DMS79 (cell line): ENCODE measurements at regions not wholly inside any gene's neighbourhood (a gene's known extent, or its start where the extent isn't known, plus 50 kb on each side); places are given as distances from the start of the nearest gene placed in this dataset.

ENCODE experiments used
- DNase-seq: peaks from one replicate; lab custom pipeline; 2025; lab: John Stamatoyannopoulos, UW

DNA sequence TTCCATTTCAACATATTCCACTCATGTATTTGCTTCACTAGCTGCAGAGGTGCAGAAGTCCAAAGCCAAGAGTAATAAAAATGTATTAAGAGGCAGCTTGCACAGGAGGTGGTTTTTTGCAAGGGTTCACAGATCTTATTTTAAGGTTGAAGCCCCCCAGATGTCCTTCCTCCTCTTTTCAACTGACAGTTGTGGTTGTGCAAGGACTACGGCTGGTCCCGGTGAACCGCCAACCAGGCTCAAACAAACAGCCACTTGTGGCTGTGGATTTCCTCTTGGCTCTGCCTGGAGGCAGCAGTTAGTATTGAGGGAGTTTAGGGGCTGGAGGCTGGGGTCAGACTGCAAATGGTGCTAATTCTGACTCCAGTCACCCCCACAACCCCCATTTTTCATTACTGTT is 240.7 kb upstream of the TBC1D5 start:
- DNase-seq: no peak

DNA sequence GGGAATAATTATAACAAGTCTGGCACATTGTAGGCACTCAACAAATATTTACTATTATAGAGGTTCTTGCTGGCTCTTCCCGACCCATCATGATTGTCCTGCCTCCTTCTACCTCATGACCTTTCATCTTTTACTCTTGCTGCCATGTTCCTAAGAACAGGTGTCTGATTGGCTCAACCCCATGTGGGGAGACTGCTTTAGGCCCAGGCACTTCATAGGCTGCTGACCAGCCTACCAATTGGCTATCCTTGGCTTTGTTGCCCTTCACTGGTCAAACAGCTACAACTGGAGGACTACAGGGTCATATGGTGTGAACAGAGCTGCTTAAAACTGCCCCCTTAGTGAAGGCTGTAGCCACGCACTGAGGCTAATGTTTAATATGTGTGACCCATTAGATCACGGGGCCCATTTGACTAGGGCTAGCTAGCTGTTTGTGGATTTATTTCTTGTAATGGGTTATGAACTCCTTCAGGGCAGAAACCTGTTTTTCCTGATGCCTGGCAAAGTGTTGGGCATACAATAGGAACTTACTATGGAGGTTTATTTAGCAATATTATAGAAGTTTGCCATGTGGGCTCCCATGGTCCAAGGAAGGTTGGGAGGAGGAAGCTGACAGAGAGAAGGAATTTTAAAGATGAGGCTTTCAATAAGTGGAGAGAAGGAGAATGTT is 239.9 kb upstream of the TBC1D5 start:
- no peak for DNase-seq

DNA sequence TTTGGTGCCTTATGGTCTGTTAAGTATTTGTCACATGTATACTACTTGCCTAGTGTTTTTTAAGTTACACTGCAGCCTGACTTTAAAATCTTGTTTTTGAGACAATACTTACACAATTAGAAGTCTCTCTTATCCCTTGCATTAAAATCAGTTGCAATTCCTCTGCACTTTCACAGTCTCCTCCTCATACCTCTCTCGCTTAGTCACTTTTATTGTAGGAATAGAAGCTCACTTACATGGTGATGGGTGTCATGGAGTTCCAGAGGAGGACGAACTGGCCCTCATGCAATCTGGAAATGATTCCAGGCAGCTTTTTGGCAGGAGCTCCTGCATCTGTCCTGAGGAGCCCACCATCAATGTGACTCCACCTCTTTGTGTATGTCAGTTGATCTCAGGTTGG is 238.4 kb upstream of the TBC1D5 start:
- no peak for DNase-seq

DNA sequence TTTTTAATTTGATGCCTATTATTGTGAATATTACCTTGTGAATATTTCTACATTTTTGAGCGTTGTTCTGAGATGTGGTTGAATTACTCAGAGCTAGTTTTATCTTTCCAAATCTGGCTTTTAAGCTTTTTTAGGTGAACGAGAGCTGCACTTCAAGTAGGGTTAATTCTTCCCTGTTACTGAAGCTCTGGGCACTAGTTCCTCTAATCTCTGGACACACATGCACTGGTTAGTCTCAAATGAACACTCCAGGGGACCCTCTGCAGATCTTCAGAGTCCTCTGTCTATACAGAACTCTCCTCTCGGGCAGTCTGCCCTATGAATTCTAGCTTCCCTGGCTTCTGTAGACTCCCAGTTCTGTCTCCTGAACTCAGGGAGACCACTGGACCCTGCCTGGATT is 237.5 kb upstream of the TBC1D5 start:
- DNase-seq: no peak

DNA sequence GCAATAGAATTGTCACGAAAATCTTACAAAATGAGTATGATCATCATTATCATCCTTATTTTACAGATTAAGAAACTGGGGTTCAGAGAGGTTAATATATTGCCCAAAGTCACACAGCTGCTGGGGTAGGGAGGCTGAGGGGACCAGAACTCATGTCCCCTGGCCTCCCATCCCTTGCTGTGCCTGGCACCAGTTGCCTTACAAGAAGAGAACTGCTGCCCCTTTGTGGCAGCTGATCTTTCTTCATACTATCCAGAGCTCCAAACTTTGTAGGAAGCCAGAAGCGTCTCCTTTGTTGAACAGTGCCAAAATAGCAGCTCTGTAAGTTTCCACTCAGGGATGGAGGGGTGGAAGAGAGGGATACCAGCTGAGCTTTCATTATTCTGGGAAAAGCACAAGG is 236.8 kb upstream of the TBC1D5 start:
- no peak for DNase-seq

DNA sequence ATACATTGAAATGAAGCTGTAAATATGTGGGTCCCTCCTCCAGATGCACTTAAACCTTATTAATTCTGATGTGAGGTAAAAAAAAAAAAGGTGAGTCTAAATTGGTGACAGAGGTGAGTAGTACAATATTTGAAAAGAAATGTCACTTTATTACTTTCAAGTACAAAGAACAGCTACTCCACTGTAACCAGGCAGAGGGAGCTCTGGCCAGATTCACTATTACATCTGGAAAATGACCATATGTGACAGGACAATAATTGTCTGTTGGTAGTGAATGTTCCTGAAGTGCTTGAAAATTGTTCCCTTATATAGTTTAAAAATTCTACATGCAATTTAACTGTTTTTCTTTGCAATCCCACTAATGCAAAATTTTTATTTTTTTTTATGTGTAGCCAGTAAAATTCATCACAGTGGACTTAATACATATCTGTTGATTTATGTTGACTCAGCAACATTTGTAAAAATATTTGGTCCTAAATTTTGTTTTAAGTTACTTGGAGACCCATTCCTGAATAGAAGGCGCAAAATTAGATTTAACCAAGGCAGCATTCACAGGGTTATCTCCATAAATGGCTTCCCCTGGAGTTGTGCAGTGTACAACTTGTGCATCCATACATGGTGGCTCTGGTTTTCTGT is 231.9 kb upstream of the TBC1D5 start:
- DNase-seq: no peak

DNA sequence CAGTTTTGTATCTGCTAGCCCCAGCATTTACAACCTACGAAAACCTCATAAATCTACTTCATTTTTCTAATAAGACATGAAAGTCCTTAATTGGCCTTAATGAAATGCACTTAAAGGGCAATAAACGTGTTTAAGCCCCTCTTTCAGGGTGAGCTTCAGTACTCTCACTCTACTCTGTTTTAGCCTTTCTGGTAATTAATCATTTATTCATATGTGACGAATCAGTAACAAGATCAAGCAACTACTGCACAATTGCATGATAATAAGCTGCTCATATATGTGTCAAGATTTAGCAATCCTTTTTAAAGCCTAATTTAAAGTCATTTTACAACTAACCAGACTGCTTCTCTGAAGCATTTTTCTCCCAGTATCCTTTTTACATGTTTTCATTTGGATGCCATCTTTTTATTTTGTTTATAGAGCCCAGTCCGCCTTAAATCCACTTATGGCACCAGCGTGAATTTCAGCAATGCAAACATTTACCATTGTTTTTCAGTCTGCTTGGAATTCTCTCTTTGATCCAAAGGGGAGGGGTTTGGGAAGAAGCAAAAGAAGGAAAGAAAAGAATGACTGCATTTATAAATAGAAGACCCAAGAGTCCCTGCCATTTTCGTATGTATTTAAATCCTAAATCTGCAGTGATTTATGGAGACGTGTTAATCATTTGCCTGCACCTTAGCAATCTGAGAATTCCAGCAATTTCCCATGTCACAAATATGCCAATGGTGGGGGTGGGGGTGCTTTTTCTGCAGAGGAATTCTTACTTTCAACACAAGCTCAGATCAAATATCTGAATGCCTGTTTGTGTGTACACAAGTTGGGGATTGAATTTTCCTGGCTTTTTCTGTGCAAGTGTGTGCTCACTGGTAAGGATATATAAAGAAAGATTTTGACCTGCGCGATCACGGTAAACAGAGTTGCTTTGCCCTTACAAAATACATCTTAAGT is 230.8 kb upstream of the TBC1D5 start:
- DNase-seq: no peak

DNA sequence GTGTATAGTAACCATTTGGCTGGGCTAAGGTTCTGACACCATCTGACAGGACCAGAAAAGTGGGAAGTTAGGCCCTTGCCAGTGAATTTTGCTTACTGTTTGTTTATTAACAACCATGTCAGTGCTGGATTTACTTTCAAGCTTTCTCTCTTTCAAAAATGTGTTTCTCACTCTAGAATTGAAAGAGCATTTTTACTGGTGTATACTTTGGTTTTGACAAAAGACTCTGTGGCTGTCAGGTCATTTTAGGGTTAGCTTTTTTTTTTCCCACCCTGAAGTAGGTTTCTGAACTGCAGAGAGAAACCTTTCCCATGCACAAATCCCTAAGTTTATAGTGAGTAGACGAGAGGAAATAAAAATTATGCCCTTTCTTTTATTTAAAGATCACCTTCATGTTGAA is 230.0 kb upstream of the TBC1D5 start:
- DNase-seq: no peak

DNA sequence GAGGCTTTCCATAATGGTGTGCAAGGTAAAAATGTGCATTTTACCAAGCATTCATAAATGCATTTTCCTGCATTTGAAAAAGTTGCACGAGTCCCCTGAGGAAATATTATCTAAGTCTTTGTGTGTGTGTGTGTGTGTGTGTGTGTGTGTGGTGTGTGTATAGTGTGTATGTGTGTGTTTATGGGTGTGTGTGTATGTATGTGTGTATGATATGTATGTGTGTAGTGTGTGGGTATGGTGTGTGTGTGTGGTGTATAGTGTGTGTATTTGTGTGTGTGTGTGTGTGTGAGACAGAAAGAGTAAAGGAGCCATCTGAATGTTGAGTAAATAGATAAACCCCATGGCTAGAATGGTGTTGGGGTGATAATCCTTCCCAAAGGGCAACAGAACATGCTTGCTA is 229.6 kb upstream of the TBC1D5 start:
- no peak for DNase-seq

DNA sequence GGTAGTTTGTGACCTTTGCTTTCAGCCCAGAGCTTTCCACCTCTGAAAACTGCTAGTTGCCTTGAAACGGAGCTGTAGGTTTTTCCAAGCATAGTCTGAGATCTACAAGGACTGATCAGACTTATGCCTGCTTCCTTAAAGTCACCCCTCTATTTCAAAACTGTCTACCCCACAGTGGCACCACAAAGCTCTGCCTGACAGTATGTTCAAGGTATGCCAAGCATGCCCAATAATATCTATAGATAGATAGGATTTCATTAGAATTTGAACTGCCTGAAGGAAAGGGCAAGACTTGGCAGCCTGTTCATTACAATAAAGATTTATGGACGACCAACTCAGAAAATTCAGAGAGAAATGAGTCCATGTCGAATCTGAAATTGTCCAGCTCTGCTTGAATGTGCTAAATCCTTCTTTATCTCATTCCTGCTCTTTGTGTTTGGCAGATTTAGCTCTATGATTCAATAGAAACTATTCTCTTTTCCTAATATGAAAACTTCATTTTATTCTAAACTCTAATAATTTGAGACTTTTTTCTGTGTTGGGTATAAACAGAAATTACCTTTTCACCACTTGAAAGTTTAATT is 227.6 kb upstream of the TBC1D5 start:
- no peak for DNase-seq

DNA sequence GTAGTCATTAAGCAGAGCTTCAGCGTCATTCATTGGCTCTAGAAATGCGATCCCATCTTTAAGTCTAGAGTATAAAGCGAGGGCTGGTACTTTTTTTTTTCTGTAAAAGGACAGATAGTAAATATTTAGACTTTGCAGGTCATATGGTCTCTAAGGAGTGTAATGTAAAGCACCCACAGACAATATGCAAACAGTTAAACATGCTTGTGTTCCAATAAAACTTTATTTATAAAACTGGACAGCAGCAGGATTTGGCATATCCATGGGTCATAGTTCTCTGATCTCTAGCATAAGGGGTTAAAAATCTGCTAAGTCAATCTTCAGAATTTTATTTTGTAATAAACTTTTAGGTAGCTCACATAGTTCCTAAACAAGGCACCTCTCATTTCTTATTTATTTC is 226.8 kb upstream of the TBC1D5 start:
- DNase-seq: no peak

DNA sequence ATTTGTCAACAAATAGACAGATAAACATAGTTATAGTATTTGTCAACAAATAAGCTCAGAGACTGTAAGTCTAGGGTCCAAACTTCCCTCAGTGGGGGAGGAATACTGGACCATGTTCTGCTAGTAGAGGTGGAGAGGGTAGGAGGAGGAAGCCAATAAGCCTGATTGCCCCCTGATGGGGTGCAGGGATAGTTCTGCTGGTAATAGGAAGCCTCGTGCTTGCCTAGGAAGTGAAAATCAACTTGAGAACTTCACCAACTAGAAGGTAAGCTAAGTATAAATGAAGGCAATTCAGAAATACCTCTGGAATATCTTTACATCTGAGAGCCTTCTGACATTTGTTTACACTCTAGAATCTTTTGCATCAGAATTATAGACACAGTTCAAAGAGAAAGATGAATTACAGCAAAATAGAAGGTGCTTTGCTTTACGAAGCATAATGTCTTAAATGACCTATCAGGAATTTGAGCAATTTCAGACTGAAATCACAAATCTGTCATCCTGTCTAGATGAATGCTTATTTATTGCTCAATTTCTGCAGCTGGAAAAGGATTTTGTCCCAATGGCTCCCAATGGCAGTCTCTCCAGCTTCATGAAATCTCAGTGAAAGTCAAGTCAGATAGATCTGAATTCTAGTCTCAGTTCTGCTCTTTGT is 225.6 kb upstream of the TBC1D5 start:
- DNase-seq: no peak

DNA sequence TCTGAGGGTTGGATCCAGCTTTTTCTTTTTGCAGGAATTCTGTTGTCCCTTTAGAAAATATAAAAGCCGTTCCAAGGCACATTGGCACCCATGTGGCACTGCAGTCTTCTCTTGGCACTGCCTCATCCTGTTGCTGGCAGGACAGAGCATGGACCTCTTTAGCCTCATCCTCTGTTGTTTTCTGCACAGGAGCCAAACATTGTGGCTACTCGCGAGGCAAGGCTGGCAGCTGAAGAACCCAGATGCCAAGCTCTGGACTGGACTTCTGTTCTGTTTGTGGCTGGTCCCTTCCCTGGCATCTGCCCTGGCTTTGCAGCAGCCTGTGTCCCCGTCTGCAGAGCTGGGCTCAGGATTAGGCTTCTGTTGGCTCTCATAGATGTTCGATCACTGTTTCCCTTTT is 224.7 kb upstream of the TBC1D5 start:
- no peak for DNase-seq

DNA sequence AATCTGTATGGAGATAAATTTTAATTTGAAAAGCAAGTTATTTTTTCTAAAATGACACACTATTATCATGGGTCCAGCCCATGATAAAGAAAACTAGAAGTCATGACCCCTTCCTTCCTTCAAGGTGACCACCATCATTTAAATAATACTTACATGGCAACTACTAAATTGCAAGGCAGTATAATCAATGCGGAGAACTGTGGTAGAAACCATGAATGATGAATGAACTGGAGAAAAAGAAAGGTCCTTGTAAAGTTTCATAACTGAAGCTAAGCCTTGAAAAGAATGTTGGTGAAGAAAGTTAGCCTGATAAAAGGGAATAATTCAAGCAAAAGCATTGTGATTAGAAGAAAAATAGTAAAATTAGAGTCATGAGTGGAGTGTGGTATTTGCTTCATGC is 222.9 kb upstream of the TBC1D5 start:
- no peak for DNase-seq

DNA sequence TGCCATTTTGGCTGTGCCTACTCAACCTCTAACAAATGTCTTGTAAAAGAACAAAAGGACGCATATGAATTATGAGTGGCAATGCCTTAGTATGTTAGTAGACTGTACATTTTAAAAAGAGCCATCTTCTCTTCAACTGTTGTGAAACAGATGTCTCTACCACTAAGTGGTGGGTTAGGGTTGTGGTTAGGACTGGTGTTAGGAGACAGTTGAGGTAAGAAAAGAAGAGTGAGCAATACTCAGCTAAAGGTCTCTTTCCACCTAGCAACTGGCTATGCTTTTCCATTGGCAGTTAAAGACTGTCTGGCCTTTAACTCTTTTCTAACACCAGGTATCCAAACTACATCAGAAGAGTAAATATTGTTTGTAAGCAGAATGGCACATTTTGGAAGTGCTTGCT is 221.7 kb upstream of the TBC1D5 start:
- no peak for DNase-seq

DNA sequence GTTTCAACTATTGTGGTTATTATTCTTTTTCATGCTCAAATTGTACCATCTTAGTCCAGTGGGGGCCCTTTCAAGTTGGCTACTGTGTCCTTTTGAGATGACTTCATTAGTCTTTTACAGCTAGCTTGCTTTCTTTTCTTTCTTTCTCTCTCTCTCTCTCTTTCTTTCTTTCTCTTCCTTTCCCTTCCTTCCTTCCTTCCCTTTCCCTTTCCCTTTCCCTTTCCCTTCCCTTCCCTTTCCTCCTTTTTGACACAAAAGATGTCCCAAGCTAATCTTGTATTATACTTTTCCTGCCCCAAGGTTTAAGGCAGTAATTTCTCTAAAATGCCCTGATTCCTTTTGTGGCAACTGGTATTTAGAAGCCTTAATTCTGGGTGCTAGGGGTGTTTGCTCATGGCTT is 213.0 kb upstream of the TBC1D5 start:
- DNase-seq: no peak

DNA sequence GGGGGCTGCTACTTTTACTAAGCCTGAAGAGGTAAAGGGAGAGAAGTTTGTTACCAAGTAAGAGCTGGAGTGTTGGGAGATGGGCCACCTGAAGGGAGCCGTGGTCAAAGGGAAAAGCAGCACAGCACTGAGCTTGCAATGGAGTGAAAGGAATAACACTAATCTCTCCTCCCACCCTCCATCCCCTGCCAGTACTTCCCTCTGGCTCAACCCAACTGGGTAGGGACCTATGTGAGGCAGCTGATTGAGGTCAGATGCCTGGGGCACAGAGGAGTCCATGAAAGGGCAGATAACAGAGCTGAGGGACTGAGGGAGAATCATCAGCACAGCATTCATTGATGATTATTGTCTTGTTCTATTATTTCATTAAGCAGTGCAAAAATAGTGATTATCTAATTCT is 212.4 kb upstream of the TBC1D5 start:
- DNase-seq: no peak

DNA sequence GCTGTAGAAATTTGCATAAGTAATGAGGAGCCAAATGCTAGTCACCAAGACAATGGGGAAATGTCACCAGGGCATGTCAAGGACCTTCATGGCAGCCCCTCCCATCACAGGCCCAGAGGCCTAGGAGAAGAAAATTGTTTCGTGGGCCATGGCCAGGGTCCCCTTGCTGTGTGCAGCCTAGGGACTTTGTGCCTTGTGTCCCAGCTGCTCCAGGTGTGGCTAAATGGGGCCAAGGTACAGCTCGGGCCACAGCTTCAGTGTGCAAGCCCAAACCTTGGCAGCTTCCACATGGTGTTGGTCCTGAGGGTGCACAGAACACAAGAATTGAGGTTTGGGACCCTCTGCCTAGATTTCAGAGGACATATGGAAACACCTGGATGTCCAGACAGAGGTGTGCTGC is 208.8 kb upstream of the TBC1D5 start:
- DNase-seq: no peak

DNA sequence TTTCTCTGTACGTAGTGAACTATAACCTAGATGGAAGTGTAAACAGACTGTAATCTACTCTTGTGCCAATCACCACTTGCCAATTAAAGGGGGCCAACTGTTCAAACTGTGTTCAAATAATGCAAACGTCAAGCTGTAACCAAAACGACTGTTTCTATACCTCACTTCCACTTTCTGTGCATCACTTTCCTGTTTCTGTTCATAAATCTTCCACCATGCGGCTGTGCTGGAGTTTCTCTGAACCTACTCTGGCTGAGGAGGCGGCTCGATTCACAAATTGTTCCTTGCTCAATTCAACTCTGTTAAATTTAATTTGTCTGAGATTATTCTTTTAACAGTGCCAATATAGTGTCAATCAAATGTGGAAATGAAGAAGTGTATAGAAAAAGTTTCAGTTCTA is 206.7 kb upstream of the TBC1D5 start:
- DNase-seq: no peak

DNA sequence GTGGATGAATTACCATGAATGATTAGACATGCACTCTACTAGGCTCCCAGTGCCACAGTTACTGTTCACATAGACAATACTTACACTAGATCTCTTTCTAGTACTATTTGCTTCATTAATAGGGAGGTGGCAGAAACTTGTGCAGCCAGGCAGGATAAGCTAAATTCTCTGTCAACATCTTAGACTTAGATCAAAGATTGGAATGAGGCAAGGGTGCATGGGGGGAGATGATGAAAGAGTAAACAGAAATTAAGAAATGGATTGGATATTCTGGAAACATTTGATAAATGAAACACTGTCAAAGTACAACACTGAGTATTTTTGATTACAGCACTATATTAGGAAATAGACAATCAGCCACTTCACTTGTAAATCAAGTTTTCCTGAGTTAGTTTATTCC is 205.4 kb upstream of the TBC1D5 start:
- DNase-seq: no peak

DNA sequence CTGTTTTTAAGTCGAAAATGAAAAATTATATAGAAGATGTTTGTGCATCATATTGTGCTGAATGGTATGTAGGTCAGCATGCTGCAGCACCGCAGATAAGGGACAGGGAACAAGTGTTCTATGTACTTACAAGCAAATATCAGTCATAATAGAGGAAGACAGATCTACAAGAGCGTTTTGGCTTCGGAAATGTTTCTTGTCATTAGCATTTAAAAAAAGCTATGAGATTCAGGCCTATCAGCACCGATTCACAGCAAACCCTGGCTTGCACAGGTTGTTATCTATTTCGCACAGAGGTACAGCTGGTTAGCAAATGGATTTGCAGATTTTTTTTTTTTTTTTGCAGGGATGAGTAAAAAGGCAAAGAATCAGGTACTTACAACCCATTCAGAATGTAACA is 204.2 kb upstream of the TBC1D5 start:
- DNase-seq: no peak

DNA sequence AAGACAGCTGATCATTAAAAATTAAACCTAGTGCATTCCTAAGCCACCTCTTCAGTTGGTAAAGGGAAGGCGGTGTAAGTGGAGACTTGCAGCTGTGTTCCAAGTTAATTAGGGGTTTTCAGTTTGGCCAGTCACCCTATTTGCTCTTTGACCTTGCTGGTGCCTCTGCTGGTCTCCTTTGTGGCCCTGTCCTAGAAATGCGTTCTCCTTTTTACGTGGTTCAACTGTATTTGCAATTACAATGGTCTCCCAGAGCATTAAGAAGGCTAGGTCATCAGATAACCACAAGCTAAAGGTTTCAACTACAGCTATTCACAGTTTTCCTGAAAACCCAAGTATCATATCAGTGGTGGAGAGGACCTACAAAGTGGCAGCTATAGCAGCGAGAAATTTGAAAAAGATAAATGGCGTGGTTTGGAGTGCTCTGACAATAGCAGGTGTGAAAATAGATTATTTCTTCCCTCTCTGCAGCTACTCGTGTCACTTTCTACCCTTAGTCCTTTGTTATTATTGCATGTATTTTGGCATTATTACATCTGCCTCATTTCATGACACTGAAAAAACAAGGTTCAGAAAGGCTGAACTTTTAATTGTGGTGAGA is 203.5 kb upstream of the TBC1D5 start:
- no peak for DNase-seq
